Nephron (organoid): ENCODE measurements at regions not wholly inside any gene's neighbourhood (a gene's known extent, or its start where the extent isn't known, plus 50 kb on each side); places are given as distances from the start of the nearest gene placed in this dataset.
A peak's percentile ranks its signal among the peaks of the same experiment; 100 is the strongest.

Source experiments
- H3K27ac Mint-ChIP-seq, 3 experiments: 2 replicates each; pipeline ENCODE4 v1.8.0; 2020; ENCODE audit warnings: mixed read lengths in 3 of 3, mild to moderate bottlenecking in 2 of 3, moderate library complexity in 1 of 3
- H3K27me3 Mint-ChIP-seq: 2 replicates; pipeline ENCODE4 v1.8.0; 2021; ENCODE audit warnings: low read depth, mild to moderate bottlenecking, moderate library complexity, mixed read lengths
- H3K36me3 Mint-ChIP-seq: 2 replicates; pipeline ENCODE4 v1.8.0; 2020; ENCODE audit warnings: low read depth, mixed read lengths
- H3K4me1 Mint-ChIP-seq: 2 replicates; pipeline ENCODE4 v1.8.0; 2020; ENCODE audit warnings: mixed read lengths
- H3K4me3 Mint-ChIP-seq, 3 experiments: 2 replicates each; pipeline ENCODE4 v1.8.0; 2020; ENCODE audit warnings: mild to moderate bottlenecking in 3 of 3, mixed read lengths in 3 of 3, moderate library complexity in 2 of 3
- H3K9me3 Mint-ChIP-seq: 2 replicates; pipeline ENCODE4 v1.8.0; 2020; ENCODE audit warnings: mixed read lengths
- TF ChIP-seq, protein P1 (sequence below), 3 experiments: fragments of 200-600 bp; sonication (generic); IDR thresholded peaks; one replicate each; pipeline ENCODE4 v1.5.0; 2021; ENCODE audit warnings: antibody characterized with exemption in 3 of 3; ENCODE audit not compliant: unreplicated experiment in 3 of 3

DNA sequence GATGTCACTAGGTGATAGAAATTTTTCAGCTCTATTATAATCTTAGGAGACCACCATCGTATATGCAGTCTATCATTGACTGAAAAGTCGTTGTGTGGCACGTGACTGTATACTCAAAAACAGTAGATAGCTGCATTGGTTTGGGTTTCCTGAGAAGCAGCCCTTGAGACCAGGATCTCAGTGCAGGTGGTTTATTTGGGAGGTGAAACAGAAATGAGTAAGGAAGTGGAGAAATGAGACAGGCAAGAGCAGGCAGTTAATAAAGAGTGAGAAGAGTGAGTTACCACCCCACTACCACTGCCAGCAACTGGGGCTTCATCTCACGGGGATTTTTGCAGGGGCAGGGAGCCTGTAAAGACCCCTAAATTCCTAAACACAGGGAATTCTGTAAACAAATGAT, 221.0 kb downstream of the SHQ1 start:
- H3K36me3 Mint-ChIP-seq = no peaks in the 10 kb centered on the region
- TF ChIP-seq, protein P1, sequence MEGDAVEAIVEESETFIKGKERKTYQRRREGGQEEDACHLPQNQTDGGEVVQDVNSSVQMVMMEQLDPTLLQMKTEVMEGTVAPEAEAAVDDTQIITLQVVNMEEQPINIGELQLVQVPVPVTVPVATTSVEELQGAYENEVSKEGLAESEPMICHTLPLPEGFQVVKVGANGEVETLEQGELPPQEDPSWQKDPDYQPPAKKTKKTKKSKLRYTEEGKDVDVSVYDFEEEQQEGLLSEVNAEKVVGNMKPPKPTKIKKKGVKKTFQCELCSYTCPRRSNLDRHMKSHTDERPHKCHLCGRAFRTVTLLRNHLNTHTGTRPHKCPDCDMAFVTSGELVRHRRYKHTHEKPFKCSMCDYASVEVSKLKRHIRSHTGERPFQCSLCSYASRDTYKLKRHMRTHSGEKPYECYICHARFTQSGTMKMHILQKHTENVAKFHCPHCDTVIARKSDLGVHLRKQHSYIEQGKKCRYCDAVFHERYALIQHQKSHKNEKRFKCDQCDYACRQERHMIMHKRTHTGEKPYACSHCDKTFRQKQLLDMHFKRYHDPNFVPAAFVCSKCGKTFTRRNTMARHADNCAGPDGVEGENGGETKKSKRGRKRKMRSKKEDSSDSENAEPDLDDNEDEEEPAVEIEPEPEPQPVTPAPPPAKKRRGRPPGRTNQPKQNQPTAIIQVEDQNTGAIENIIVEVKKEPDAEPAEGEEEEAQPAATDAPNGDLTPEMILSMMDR (IDR thresholded peaks at IDR 0.05; ENCODE audit: unreplicated experiment in 3 of 3) = no peak
- H3K9me3 Mint-ChIP-seq = peaks cover 3% of the 10 kb centered on the region
- no peak overlapping the region for H3K4me3 Mint-ChIP-seq
- H3K27me3 Mint-ChIP-seq = peaks cover 3% of the 10 kb centered on the region
- peaks cover 19% of the 10 kb centered on the region for H3K4me1 Mint-ChIP-seq
- H3K27ac Mint-ChIP-seq = no peak overlapping the region

DNA sequence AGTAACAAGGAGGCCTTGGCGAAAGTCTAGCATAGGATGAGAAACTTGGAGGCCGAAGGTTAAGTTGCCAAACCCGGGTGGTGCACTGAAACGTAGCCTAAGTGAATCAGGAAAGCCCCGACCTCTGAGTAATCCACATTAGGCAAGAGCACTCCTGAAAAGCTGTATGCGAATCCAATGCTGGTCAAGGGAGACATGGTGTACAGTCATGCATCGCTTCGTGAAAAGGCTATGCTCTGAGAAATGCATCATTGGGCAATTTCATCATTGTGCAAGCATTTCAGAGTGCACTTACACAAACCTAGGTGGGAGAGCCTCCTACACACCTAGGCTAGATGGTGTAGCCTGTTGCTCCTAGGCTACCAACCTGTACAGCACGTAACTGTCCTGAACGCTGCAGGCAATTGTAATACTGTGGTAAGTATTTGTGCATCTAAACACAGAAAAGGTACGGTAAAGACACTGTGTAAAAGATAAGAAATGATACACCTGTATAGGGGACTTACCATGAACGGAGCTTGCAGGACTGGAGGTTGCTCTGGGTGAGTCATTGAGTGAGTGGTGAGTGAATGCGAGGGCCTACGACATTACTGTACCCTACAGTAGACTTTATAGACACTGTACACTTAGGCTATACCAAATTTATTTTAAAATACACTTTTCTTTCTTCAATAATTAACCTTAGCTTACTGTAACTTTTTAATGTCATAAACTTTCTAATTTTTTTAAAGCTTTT, 222.5 kb downstream of the SHQ1 start:
- TF ChIP-seq, protein P1 (IDR thresholded peaks at IDR 0.05; ENCODE audit: unreplicated experiment in 3 of 3) = no peak
- Mint-ChIP-seq H3K27ac (no peak overlapping the region), H3K4me1 (peaks cover 13% of the 10 kb centered on the region), H3K9me3 (peaks cover 6% of the 10 kb centered on the region), H3K27me3 (peaks cover 3% of the 10 kb centered on the region), H3K36me3 (no peaks in the 10 kb centered on the region), H3K4me3 (no peak overlapping the region)

DNA sequence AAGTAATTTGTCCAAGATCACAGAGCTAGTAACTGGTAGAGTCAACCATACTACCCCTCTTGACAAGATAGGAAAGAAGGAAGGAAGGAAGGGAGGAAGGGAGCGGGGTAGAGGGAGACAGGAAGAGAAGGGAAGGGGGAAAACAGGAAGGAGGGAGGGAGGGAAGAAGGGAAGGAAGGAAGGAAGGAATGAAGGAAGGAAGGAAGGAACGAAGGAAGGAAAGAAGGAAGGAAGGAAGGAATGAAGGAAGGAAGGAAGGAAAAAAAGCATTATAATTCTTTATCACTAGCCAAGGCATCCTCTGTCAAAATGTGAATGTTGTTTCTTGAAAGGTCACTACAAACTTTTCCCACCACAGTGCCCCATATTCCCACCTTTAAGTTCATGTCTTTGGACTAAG, 223.6 kb downstream of the SHQ1 start:
- no peak overlapping the region for H3K27ac Mint-ChIP-seq
- peaks cover 6% of the 10 kb centered on the region for H3K9me3 Mint-ChIP-seq
- H3K4me1 Mint-ChIP-seq = peaks cover 5% of the 10 kb centered on the region
- H3K36me3 Mint-ChIP-seq = no peaks in the 10 kb centered on the region
- TF ChIP-seq, protein P1 (IDR thresholded peaks at IDR 0.05; ENCODE audit: unreplicated experiment in 3 of 3) = no peak
- no peak overlapping the region for H3K4me3 Mint-ChIP-seq
- peaks cover 3% of the 10 kb centered on the region for H3K27me3 Mint-ChIP-seq

DNA sequence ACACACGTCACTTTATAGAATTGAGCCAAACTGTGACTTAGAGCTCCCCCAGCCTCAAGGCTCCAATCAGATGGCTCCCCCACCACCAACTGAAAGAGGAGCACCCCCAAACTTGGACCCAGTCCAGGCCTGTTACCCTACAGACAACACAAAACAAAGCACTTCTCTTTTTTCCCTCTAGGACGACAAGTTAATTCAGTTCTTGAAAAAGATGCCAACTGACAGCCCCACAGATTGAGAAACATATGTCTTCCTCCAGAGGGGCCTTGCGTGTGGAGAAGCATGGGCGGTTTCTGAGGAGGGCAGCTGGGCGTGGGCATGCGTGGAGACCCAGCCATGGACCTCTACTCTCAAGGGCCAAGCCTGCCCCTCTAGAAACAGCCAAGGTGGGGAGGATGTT, 229.5 kb downstream of the SHQ1 start:
- no peak overlapping the region for H3K27ac Mint-ChIP-seq
- peaks cover 18% of the 10 kb centered on the region for H3K4me1 Mint-ChIP-seq
- H3K4me3 Mint-ChIP-seq = no peak overlapping the region
- peaks cover 10% of the 10 kb centered on the region for H3K27me3 Mint-ChIP-seq
- TF ChIP-seq, protein P1 (IDR thresholded peaks at IDR 0.05; ENCODE audit: unreplicated experiment in 3 of 3) = no peak
- H3K36me3 Mint-ChIP-seq = no peaks in the 10 kb centered on the region
- peaks cover 6% of the 10 kb centered on the region for H3K9me3 Mint-ChIP-seq

DNA sequence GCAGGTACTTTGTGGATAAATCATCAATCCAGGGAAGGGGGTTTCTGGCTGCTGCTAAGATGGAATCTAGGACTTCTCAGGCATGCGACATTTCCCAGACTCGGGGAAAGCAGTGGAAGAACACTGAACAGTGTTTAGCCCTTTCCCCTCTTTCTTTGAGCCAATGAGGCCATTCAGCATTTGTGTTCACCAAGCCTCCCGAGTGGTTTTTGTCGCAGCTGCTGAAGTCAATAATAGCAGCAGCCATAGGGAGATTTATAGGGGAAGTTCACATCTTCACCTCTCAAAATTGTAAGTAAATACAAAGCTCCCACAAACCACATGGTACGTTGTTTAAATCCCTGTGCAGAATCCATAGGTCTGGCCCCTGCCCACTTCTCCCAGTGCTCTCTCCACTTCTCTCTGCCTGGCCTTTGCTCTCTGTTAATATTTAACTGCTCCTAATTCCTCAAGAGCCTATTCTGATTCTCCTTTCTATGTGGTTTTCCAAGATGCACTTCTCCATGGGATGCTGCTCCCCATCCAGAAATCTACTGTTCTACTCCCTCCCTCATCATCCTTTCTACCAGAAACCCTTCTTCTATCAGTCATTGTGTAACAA, 230.7 kb downstream of the SHQ1 start:
- Mint-ChIP-seq H3K27ac (peak overlapping the region in 2 of 3 experiments; percentile 0 to 65), H3K36me3 (no peaks in the 10 kb centered on the region), H3K4me1 (peaks cover 18% of the 10 kb centered on the region), H3K4me3 (no peak overlapping the region), H3K27me3 (peaks cover 14% of the 10 kb centered on the region), H3K9me3 (peaks cover 6% of the 10 kb centered on the region)
- TF ChIP-seq, protein P1 (IDR thresholded peaks at IDR 0.05; ENCODE audit: unreplicated experiment in 3 of 3) = no peak

DNA sequence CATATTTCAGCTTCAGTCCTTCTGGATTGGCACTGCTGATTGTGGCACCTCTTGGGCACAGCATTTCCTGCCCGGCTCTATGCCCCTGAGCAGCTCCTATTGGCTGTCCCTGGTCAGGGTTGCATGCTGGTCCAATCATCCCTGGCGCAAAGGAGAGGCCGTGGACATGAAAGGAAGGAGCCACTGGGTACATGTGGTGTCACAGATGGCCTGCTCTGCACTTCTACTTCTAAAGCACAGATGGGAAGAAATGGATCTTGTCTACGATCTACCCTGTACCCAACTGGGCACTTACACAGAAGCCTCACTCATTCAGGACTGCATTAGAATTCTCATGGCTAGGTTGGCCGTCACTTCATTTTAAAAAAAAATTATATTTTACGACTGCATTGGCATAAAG, 232.5 kb downstream of the SHQ1 start:
- TF ChIP-seq, protein P1 (IDR thresholded peaks at IDR 0.05; ENCODE audit: unreplicated experiment in 3 of 3) = no peak
- peaks cover 14% of the 10 kb centered on the region for H3K27me3 Mint-ChIP-seq
- H3K36me3 Mint-ChIP-seq = no peaks in the 10 kb centered on the region
- peaks cover 18% of the 10 kb centered on the region for H3K4me1 Mint-ChIP-seq
- H3K4me3 Mint-ChIP-seq = no peak overlapping the region
- no peaks in the 10 kb centered on the region for H3K9me3 Mint-ChIP-seq
- H3K27ac Mint-ChIP-seq = no peak overlapping the region
